ENCODE measurements at regions not wholly inside any gene's neighbourhood (a gene's known extent, or its start where the extent isn't known, plus 50 kb on each side); places are given as distances from the start of the nearest gene placed in this dataset.

DNA sequence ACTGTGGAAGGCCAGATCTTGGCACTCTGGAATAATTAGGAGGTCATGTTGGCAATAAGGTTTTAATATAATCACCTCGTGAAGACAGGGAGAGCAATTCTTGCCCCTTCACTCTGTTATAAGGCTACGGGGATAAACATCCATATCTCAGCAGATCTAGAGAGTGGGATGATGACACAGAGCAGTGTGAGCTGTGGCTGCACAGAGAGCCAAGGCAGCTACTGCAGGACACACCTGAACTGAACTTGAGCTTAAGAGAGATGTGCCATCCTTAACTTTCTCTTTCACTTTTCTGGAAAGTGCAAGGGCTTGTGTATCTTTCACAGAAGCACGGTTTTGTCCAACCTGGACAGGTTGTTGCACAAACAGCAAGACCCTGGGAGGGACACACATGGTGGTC is 174.7 kb downstream of the GATA3 start:
- DNase-seq: no peak

DNA sequence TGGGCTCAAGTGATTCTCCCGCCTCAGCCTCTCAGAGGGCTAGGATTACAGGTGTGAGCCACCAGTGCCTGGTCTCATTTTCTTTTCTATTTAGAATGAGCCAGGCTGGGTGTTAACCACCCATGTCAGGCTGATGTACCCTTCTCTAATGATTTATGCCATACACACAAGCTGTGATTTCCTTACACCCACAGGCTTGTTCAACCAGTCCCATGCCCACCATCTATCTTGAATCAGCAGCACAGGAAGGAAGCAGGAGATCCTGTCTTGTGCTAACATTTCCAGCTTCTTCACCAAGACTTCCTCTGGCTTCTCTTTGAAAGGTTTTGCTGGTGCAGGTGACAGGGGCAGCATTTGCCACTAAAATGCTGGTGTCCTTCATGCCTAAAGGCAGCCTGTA is 176.4 kb downstream of the GATA3 start:
- no peak for DNase-seq

DNA sequence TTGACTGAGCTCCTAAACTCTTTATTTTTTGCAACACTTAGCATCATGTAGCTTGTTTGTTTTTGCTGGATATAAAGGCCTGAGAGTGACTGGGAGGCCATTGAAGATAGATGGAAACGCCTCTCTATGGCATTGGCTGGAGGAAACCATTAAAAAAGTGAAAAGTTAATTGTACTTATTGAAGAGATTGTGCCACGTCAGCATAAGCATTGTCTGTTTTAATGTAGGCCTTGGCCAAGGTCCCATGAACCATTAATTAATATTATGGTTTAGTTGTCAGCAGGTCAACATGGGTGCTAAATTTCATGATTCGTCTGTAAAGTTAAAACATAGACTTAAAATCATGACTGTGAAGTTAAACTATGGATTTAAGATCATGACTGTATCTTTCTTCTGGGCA is 178.6 kb downstream of the GATA3 start:
- DNase-seq: no peak

DNA sequence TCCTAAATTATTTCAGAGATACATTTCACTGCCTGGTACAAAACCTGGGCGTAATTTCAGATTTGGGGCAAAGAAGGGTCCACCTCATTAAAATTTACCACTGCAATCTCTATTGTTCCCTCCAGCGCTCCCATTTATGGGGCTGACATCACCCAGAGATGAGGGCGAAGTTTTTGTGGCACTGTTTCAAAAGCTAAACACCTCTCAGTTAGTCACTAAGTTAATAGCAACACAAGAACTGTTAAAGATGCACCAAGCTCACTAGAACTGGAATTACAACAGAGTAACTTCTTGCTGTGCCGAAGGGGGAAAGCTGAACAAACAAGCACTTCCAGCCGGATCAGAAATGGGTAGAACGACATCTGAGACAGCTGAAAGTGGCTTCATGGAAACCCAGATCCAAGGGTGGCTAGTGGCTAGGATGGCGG is 179.4 kb downstream of the GATA3 start:
- no peak for DNase-seq

DNA sequence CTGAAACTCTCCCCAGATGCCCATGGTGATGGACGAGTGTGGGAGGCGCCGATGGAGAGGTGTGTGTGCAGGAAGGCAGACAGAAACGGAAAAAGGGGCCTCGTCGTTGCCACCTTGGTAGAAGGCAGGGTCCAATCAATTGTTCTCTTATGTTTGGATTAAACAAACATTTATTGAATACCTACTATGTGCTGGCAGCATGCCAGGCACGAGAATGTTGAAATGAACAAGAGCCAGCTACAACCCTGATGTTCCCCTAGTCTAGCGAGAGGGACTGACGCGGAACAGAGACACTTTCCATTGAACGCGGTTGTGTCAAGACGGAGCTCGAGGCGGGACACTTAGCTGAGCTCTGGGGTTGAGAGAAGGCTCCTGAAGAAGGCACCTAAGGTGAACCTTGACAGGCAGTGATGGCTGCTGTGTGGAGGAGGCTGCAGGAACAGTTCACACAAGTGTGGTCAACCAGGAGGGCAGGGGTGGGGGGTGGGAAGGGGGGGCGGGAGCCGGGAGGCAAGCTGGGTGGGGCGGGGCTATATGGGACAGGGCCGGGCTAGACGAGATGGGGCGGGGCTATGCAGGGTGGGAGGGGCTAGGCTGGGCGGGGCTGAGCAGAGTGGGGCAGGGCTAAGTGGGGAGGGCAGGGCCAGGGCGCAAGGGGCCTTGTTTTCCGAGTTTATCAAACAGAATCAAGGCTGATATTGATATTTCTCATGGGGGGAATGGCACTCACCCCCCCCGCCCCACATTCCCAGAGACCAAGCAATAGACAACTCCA is 181.0 kb downstream of the GATA3 start:
- no peak for DNase-seq

DNA sequence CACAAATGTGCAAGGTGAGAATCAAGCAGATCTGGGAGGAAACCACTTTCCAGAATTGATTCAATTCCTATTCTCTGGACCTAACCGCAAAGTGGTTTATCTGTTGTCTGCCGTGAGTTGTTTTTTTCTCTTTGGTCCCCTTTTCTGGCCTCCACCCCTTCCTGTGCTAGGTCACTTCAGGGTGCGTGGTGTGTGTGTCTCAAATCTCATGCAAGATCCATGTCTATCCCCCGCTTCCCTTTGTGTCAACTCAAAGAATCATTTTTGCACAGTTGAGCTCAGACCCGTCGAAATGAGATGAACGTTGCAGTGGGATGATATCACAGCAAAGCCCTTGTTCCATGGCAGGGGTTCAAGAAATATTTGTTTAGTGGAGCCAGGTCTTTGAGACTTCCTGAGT is 184.5 kb downstream of the GATA3 start:
- DNase-seq: no peak

DNA sequence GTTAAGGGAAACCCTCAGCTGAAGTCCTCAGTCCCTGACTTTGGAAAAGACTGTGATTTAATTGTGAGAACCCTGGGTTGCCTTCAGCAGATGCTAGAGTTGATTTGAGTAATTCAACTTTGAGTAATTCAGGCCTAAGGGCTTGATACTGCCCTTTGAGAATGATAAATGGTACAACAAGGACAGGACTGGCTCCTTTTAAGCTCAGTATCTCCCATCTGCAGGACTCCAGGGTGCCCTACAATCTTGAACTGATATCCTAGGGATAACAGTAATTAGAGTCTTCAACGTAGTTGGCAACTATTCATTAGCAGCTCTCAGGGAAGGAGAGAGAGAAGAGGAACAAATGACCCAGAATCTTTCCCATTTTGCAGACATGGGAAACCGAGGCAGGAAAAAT is 186.4 kb downstream of the GATA3 start:
- DNase-seq: no peak

DNA sequence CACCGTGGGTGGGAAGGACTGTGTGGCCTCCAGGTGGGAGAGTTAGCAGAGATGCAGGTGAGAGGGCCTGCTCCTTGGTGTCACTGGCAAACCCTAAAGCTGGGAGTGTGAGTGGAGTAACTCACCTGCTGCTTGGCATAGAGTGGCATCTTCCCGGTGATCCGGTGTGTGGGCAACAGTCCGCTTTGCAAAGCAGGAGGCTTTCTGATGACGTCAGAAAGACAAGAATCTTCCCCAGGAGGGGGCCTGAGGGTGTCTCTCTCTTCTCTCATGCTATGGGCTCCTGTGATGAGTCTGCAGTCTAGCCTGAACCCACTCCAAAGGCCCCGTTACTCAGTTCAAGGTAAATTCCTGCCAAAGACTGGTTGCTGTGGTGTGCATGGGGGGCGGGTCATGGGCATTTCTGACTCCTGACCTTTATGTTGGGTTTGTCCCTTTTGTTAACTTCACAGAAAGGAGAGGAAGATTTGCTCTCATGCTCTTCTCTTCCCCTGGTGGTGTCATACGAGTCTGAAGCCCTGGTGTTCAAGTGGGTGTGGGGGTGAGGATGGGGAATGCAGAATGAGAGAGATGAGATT is 187.9 kb downstream of the GATA3 start:
- no peak for DNase-seq

DNA sequence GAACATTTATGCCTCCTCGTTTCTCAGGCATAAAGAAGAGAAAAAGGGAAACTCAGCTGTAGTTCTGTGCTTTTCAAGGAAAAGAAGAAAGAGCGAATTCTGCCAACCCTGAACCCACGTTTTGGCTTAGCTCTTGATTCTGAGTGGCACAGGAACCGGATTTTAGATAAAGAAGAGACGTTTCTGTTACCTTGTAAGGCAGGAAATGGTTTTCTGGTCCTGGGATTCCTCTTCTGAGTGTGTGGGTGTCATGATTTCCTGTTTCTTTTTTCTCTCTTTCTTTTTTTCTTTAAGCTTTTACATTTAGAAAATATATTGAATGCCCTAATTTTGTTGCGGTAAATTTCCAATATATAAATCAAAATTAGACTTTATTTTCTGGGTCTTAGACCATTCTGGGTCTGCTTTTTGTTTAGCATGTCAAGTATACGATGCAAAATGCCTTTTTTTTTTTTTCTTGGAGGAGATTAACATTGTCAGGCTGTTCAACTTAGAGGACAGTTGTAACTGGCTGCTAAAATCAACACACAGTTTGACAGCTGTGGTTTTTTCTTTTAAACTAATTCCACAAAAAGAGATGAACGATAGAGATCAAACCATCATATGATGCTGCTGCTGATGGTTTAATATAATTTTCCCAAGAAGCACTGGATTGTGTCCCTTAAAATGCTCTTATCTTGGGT is 190.8 kb downstream of the GATA3 start:
- DNase-seq: no peak

DNA sequence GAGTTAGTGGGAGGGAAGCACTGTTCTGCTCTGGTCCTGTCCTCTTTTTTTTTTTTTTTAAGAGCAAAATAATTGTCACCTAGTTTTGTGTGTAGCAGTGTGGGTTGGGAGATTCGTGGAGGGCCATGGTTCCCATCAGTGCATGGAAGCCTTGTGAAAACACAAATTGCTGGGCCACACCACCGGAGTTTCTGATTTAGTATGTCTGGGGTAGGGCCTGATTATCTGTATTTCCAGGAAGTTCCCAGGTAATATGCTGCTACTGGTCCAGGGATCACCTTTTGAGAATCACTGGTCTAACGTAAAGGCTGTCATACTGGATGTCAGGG is 191.3 kb downstream of the GATA3 start:
- DNase-seq: no peak

DNA sequence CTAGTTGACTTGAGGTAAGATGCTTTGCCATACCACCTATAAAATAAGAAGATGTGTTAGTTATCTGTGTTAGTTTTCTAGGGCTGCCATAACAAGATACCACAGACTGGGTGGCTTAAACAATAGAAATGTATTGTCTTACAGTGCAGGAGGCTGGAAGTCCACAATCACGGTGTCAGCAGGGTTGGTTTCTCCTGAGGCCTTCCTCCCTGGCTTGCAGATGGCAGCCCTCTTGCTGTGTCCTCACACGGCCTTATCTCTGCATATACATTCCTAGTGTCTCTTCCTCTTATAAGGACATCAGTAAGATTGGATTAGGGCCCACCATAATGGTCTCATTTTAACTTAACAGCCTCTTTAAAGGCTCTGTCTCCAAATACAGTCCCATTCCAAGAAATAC is 192.1 kb downstream of the GATA3 start:
- no peak for DNase-seq

DNA sequence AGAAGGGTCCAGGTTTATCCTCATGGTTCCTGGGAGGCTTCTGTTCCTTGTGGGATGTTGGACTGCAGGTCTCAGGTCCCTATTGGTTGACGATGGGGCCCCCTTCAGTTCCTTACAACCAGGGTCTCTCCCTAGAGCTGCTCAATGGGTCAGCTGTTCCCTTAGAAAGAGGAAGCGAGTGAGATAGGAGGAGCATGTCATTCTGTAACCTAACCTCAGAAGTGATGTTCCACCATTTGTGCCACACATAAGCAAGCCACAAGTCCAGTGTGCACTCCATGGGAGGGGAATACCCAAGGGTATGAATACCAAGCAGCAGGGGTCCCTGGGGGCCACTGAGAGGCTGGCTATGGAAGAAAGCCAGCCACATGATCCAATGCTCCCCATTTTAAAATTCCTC is 192.7 kb downstream of the GATA3 start:
- DNase-seq: no peak

DNA sequence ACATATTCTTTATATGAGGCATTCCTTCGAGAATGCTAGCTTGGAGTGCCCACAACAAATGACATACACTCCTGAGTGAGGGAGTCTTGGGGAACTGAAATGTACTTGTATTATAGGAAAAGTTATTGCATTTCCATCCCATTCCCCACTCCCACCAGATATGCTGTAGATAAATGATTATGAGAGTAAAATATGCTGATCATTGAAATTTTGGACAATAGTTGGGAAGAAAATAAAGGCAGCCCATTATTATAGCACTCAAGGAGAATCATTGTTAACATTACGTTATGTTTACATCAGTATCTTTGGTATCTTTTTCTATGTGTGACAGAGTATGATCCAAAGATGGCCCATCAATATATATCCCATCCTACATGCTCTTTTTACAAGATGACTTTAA is 194.4 kb downstream of the GATA3 start:
- no peak for DNase-seq

DNA sequence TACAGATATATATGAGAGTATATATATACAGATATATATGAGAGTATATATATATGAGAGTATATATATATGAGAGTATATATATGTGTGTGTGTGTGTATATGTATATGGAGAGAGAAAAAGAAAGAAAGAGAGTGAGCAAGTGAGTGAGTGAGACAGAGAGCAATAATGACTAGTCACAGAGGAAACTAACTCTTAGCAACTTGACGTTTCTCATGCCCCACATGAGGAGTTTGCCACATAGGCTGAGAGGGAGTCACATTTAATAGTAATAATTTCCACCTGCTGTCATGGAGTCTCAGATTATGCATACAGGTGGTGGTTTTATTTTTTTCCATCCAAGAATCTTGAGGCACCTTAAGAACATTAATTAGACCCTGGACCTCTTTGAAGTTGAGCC is 199.9 kb downstream of the GATA3 start:
- DNase-seq: no peak

DNA sequence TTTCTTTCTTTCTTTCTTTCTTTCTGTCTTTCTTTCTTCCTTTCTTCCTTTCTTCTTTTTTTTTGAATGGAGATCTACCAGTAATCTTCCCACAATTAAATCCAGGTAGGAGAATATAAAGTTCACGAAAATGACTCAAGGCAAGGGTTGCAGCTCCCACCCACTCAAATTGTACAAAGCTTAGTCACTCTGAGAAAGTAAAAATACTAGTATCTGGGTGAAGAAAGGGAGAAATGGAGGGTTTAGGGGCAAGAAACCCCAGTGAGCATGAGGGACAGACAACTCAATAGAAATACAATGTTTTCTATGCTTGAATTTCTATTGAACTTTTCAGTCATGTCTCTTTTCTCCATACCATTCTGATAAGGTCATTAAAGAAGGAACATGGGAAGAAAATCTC is 200.8 kb downstream of the GATA3 start:
- DNase-seq: no peak

DNA sequence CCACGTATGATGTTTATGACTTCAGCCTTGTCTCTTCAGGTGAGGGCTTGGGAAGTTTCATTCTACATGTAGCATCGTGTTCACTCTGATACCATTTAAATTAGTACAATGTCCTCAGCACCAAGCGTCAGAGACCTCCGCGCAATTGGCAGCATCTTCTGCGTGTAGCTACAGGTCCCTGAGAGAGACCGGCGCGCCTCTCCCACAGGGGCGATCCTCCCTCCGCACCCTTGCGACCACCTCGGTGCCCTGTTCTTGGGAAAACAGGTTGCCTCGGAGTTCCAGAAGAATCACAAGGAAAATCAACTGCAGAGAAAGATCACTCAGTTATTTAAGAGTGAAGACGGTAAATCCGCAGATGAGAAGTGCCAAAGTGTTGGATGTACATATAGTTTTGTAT is 206.2 kb downstream of the GATA3 start:
- no peak for DNase-seq

DNA sequence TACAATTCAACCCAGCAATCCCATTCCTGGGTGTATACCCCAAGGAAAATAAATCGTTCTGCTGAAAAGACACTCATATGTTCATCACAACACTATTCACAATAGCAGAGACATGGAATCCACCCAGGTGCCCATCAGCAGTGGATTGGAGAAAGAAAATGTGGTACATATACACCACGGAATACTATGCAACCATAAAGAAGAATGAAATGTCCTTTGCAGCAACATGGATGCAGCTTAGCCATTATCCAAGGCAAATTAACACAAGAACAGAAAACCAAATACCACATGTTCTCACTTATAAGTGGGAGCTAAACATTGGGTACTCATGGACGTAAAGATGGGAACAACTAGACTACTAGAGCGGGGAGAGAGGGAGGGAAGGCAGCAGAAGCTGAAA is 207.8 kb downstream of the GATA3 start:
- DNase-seq: no peak

DNA sequence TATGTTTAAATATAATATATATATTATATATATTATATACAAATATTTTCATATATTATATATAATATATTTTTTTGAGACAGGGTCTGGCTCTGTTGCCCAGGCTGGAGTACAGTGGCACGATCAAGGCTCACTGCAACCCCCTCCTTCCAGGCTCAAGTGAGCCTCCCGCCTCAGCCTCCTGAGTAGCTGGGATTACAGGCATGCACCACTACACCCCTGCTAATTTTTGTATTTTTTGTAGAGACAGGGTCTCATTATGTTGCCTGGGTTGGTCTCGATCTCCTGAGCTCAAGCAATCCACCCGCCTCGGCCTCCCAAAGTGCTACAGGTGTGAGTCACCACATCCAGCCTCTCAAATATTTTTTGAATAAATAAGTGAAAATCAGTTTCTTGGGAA is 215.5 kb downstream of the GATA3 start:
- DNase-seq: no peak

DNA sequence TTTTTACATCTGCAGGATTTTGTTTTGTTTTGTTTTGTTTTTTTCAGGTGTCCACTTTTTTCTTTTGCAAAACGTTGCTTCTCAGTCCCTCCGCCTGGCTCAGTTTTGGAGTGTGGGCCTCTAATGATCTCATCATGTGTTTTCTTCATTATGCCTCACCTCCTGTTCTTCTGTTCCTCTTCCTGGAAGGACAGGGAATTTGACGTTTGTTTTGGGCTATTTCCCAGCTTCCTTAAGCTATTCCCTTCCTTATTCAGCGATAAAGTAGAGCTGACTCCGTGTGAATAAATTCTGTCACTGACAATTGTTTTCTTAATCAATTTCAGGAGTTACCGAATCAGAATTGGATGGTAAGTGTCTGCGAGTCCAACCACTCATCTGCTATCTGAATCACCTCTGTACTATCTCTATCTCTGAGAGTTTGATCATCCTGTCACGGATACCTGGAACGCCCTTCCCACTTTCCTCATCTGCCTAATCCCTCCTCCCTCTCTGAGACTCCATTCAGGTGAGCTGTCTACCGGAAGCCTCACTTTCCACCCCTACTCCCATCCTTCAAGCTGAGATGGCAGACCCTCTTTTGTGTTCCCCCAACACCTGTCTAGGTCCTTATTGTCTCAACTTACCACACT is 218.4 kb downstream of the GATA3 start:
- DNase-seq: no peak

DNA sequence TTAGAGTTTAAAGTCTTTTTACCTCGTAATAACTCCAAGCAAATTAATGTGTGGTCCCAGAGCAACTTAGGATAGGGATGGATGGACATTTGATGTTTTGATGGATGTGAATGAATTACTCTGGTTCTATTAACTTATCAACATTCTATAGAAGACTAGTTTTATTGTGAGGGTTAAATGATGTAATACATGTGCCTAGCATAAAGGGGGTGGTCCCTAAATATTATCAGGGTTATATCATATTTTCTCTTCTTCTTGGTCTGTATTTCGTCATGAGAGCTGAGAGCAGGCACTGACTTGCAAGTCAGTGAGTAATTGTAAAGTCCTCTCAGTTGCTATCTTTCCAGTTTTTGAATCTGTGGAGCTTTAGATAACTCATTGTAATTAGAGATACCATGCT is 219.3 kb downstream of the GATA3 start:
- no peak for DNase-seq

DNA sequence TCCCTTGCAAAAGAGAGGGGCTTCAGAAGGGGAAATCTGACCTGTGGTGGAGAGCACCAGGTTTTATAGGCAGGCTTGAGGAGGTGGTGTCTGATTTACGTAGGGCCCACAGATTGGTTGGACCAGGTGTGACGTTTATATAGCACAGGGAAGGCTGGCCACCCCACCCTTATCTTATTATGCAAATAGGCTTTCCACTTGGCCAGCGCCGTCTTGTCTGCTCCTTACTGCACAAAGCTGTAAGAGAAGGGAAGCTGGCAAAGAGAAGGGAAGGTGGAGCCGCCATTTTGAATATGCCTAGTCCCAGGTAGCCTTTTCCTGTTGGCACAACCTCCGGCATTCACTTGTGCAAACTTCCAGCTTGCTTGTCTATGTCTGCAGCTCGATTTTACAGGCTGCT is 221.4 kb downstream of the GATA3 start:
- no peak for DNase-seq

DNA sequence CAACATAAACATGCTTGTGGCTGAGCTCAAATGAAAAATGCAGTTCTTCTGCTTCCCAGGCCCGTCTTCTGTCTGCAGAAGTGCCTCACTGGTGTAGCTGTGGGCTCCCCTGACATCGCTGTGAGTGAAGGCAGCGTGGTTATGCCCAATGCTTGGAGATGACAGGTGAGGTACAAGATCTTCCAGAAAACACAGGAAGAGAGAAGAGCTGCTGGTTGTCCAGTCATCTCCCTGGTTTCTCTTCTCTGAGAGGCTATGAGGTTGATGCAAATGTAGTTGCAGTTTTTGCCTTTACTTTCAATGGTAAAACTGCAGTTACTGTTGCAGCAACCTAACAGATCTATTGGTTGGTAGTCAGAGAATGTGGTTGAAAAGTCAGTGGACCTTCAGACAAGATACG is 223.6 kb downstream of the GATA3 start:
- no peak for DNase-seq

DNA sequence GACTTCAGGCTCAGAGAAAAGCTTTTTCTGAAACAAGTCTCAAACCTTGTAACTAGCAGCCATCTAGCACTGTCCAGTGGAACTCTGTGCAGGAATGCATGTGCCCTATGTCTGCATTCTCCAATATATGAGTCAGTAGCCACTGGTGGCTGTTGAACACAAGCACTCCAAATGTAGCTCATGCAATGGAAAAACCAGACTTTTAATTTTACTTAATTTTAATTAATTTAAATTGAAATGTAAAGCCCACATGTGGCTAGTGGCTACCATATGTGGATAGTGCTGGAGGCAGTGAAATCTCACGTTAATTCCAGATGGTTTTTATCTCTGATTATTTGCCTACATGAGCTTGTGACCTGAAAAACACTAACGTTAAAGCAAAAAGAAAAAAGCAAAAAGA is 225.1 kb downstream of the GATA3 start:
- no peak for DNase-seq
